CMK (cell line): ENCODE measurements at regions not wholly inside any gene's neighbourhood (a gene's known extent, or its start where the extent isn't known, plus 50 kb on each side); places are given as distances from the start of the nearest gene placed in this dataset.

Experiments used
- DNase-seq: peaks from one replicate; pipeline ENCODE4 v3.0.0-alpha.2; 2010; ENCODE audit warnings: low read depth

DNA sequence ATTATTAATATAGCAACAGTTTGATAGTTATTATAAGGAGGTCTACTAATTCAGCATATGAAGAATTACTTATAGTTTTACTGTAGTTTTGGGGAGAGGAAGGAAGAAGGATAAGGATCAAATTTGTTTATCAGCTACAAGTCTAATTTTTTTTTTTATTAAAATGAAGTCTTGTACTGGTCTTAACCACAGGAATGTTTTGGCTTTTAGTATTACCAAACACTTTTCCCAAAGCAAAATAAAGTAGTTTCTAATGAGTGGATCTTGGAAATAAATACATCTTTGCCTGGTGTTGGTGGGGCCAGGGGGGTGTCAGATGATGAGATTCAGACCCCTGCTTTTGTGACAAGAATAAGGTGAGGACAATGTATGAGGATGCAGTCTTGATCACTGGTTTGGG, 57.2 kb upstream of the ZDHHC17 start:
- DNase-seq = no peak

DNA sequence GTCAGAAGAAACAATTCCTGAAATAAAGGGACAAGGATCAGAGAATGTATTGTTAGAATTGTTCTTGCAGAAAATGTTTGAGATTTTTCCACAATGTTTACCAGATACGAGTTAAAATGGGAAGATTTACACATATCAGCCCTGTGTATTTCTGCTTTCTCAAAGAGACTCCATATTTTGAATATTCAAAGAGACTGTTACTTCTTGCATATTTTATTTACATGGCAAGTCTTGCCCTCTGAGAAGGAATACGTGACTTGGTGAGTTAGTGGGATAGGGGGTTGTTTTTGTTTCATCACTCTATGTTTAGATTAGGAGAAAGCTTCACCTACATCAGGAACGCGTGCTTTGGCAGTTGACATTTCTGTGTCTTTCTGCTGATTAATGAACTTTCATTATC, 56.1 kb upstream of the ZDHHC17 start:
- no peak for DNase-seq

DNA sequence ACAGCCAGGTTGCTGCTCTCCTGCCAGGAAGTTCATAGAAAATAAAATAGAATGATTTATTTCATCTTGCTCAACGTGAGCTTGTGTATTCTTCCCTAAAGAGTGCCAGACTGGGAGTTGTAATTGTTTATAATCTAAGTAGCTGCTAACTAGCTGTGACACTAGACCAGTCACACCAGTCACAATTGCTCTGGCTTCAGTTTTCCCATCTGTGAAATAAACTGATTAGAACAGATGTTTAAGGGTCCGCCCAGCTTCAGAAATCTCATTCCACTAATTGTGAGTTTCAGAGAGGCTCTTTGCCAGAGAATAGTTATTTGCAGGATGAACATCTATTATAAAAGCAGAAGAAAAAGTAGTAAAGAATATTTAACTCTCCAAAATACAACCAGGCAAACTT, 55.6 kb upstream of the ZDHHC17 start:
- DNase-seq = no peak

DNA sequence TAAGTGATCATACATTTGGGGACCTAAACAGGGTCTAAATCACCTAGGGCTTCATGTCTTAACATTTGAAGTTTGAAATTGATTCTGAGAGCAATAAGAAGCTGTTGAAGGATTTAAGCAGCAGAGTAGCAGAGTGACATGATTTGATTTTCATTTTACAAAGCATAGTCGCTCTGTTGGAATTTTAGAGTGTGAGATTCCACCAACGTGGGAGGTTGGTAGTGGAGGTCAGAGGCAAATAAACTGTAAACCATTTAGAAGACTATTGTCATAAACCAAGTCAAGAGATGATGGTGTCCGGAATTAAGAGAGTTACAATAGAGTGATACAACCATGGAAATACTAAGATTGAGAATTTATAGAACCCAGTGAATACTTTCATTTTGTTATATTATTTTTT, 52.7 kb upstream of the ZDHHC17 start:
- no peak for DNase-seq

DNA sequence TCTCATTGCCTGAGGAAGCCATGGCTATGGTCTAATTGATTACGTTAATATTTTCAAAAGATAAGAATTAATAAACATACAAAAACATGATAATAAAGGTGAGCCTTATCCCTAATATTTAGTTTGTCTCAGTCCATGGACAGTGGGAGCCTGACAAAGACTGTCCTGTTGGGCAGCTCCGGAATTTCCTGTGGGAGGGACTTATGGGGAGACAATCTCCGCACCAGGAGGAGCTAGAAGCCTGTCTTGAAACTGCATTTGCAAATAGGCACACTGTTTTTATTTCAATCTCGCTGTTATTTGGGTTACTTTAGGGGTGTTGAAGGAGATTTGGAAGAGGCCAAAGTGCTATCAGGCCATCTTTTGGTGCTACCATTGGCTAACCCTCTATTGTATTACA, 50.8 kb upstream of the ZDHHC17 start:
- no peak for DNase-seq

DNA sequence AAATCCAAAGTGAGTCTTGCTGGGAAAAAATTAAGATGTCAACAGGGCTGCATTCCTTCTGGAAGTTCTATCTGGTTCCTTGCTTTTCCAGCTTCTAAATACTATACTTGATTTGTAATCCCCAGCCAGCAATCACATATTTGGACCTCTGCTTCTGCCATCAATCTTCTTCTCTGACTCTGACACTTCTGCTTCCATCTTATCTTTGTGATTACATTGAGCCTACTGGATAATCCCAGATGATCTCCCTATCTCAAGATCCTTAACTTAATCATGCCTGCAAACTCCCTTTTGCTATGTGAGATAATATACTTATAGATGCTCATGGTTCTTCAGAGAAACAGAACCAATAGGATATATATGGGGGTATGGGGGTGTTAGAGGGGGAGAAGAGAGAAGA, 49.9 kb upstream of the ZDHHC17 start:
- DNase-seq = no peak
